BJ (cell line): ENCODE measurements at regions not wholly inside any gene's neighbourhood (a gene's known extent, or its start where the extent isn't known, plus 50 kb on each side); places are given as distances from the start of the nearest gene placed in this dataset.

ENCODE experiments used
- CTCF ChIA-PET: fragments of 350-600 bp; formaldehyde crosslinking; extraction: SDS; loops from one replicate; lab custom pipeline; 2021; ENCODE audit warnings: antibody characterized with exemption, inconsistent platforms; lab: Yijun Ruan, JAX
- POLR2A ChIA-PET: fragments of 300-600 bp; sonication (Branson Sonifier 250); formaldehyde crosslinking; extraction: SDS; loops from one replicate; lab custom pipeline; 2021; ENCODE audit warnings: antibody characterized with exemption; lab: Charles Lee
- DNase-seq: peaks from one replicate; pipeline ENCODE4 v3.0.0-alpha.2; 2011; ENCODE audit warnings: low read depth
- H3K27me3 ChIP-seq: 2 replicates; pipeline ENCODE4 v1.6.0; 2011; ENCODE audit warnings: low read length; ENCODE audit not compliant: control insufficient read depth, insufficient read depth
- H3K36me3 ChIP-seq: 2 replicates; pipeline ENCODE4 v1.5.1; 2011; ENCODE audit warnings: low read length; ENCODE audit not compliant: control insufficient read depth, insufficient read depth
- H3K4me3 ChIP-seq: 2 replicates; pipeline ENCODE4 v1.5.1; 2011; ENCODE audit warnings: low read depth, mild to moderate bottlenecking, control low read depth, low read length
- TF ChIP-seq, protein P1 (sequence below): IDR thresholded peaks from 2 replicates; pipeline ENCODE4 v1.5.1; 2011; ENCODE audit warnings: low read depth, mild to moderate bottlenecking, control low read depth, inconsistent platforms, low read length, moderate library complexity; ENCODE audit not compliant: insufficient read depth

DNA sequence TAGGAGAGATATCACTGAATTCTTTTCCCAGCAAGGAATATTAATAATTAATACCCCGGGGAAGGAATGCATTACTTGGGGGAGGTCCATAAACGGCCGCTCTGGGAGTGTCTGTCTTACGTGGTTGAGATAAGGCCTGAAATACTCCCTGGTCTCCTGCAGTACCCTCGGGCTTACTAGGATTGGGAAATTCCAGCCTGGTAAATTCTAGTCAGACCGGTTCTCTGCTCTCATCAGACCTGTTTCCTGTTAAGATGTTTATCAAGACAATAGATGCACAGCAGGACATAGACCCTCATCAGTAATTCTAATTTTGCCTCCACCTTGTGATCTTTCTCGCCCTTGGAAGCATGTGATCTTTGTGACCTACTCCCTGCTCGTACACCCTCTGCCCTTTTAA is 162.8 kb upstream of the KCND2 start:
- Histone ChIP-seq H3K4me3 (no peak overlapping the region), H3K36me3 (no peaks in the 10 kb centered on the region), H3K27me3 (no peaks in the 10 kb centered on the region)
- no peak for DNase-seq
- POLR2A ChIA-PET = no interaction called here
- CTCF ChIA-PET = no interaction called here
- TF ChIP-seq, protein P1, sequence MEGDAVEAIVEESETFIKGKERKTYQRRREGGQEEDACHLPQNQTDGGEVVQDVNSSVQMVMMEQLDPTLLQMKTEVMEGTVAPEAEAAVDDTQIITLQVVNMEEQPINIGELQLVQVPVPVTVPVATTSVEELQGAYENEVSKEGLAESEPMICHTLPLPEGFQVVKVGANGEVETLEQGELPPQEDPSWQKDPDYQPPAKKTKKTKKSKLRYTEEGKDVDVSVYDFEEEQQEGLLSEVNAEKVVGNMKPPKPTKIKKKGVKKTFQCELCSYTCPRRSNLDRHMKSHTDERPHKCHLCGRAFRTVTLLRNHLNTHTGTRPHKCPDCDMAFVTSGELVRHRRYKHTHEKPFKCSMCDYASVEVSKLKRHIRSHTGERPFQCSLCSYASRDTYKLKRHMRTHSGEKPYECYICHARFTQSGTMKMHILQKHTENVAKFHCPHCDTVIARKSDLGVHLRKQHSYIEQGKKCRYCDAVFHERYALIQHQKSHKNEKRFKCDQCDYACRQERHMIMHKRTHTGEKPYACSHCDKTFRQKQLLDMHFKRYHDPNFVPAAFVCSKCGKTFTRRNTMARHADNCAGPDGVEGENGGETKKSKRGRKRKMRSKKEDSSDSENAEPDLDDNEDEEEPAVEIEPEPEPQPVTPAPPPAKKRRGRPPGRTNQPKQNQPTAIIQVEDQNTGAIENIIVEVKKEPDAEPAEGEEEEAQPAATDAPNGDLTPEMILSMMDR = no peak

DNA sequence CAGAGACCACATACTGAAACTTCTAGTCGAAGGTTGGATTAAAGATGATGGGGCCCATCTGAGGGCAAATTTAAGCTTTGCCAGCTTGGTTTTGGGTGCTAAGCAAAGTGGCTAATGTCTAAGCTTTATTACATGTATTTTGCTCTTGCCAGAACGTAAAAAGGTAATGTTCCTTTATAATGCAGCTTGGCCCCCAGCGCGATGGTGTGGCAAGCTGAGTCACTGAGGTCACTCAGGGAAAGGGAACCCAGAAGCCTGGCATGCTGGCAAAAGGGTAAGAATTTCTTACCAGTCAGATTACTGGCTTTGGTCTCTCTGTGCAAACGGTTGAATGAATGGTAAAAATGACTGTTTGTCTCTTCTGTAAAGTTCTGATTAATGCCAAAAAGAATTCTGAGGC is 158.3 kb upstream of the KCND2 start:
- POLR2A ChIA-PET = no interaction called here
- CTCF ChIA-PET = interaction anchor here (0.7 kb wide), 1 partner anchor 9 kb away, joined by 3 read pairs; no protein-coding TSS in a partner anchor
- no peaks in the 10 kb centered on the region for H3K36me3 ChIP-seq
- TF ChIP-seq, protein P1 = no peak
- no peak overlapping the region for H3K4me3 ChIP-seq
- DNase-seq = no peak
- H3K27me3 ChIP-seq = no peaks in the 10 kb centered on the region

DNA sequence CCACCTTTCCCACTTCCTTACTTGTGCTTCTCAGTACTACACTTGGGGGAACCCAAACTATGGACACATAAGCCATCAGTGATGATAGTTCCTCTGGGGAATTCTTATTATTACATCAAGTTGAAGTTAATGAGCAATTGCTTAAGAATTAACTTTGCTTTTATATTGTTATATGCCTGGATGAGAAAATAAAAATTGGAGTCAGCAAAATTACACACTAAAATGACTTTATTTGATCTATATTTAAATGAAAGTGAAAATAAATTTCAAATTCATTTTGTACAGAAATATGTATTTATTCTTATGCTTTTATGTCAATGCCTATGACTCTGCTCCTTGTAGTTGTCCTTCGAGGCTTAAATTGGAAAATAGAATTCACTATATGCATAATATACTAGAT is 149.4 kb upstream of the KCND2 start:
- no peak overlapping the region for H3K4me3 ChIP-seq
- ChIA-PET CTCF (no interaction called here), POLR2A (no interaction called here)
- no peak for DNase-seq
- no peaks in the 10 kb centered on the region for H3K36me3 ChIP-seq
- no peaks in the 10 kb centered on the region for H3K27me3 ChIP-seq
- TF ChIP-seq, protein P1 = no peak

DNA sequence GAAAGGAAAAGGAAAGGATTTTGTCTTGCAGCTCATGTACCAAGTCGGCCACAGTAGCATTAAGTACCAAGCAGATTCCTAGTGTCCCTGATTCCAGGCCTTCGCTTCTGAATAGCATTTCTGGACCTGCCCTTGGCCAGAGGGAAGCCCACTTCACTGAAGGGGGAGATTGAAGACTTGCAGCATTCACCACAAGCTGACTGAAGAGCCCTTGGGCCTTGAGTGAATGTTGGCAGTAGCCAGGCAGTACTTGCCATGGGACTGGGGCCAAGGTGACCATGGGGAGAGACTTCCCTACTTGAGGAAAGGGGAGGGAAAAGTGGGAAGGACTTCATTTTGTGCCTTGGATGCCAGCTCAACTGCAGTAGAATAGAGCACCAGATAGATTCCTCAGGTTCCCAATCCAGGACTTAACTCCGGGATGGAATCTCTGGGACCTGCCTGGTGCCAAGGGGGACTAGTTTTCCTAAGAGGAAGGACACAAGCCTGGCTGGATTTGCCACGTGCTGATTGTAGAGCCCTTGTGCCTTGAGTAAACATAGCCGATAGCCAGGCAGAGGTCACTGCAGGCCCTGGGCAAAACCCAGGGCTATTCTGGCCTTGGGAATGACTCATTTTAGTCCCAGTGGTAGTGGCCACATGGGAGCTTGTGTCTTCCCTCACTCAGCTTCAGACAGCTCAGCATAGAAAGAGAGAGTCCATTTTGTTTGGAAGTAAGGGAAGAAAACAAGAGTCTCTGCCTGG is 141.7 kb upstream of the KCND2 start:
- Histone ChIP-seq H3K36me3 (no peaks in the 10 kb centered on the region), H3K4me3 (no peak overlapping the region), H3K27me3 (no peaks in the 10 kb centered on the region)
- TF ChIP-seq, protein P1 = no peak
- DNase-seq = no peak
- POLR2A ChIA-PET = no interaction called here
- CTCF ChIA-PET = no interaction called here

DNA sequence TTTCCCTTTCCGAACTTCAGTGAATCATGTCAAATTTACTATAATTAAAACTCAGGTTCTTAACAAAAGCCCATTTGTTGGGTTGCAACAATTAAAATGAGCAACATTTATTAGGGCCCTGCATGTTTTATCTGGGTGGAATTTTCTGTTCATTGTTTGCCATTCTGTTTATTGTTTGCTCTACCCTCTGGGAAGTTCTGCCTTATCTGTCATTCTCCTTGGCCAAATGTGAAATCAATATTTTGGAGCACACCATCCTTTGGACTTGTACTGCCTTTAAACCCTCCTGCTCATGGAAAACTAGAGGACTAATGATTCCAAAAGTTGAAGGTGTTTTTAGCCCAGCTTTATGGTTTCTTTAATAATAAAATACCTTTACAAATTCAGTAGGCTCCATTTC is 134.5 kb upstream of the KCND2 start:
- CTCF ChIA-PET = no interaction called here
- no peak for DNase-seq
- Histone ChIP-seq H3K36me3 (no peaks in the 10 kb centered on the region), H3K4me3 (no peak overlapping the region), H3K27me3 (no peaks in the 10 kb centered on the region)
- POLR2A ChIA-PET = no interaction called here
- TF ChIP-seq, protein P1 = no peak
